ENCODE measurements at regions not wholly inside any gene's neighbourhood (a gene's known extent, or its start where the extent isn't known, plus 50 kb on each side); places are given as distances from the start of the nearest gene placed in this dataset.

DNA sequence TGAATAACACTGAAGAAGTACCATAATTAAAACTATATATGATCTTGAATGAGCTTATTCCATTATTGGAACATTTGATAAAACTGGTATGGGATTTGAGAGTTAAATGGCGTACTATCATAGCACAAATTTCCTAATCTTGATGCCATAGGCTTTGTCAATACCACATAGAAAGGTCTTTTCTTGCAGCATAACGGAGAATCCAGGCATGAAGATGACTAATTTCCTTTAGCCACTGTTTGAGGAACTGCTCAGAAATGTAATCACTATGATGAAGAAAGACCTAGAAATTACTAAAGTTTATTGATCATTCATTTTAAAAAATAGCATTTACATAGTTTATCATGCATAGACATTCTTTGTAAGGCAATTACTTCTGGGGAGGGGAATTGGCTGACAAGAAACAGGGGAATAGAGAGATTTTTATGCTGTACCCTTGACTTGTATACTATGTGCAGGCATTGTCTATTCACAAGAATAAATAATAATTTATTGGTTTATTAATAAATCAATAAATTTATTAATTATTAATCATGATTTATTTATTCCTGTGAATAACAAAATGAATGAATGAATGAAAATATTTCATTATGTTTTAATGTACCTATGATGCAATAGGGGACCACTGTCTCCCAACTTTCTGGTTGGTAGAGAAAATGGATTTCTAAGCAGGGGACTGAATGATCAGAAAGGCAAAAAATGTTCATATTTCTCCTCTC is 2676.6 kb downstream of the PCDH9 start:
- POLR2A ChIA-PET, result no interaction called here
- no peak for DNase-seq (ENCODE audit: extremely low spot score)
- CTCF ChIA-PET, result no interaction called here
- TF ChIP-seq CTBP1 (IDR thresholded peaks at IDR 0.05; ENCODE audit: borderline replicate concordance) (no peak), FOXM1 (IDR thresholded peaks at IDR 0.05; ENCODE audit: borderline replicate concordance) (no peak), TARDBP (IDR thresholded peaks at IDR 0.05) (no peak), NFRKB (IDR thresholded peaks at IDR 0.05) (no peak), ZNF384 (IDR thresholded peaks at IDR 0.05) (no peak), SP1 (IDR thresholded peaks at IDR 0.05) (no peak), ELF4 (IDR thresholded peaks at IDR 0.05) (no peak), ARNT (IDR thresholded peaks at IDR 0.05) (no peak), FOXK2 (IDR thresholded peaks at IDR 0.05) (no peak), LEF1 (IDR thresholded peaks at IDR 0.05; ENCODE audit: borderline replicate concordance) (no peak), HDGF (IDR thresholded peaks at IDR 0.05; ENCODE audit: borderline replicate concordance) (no peak), SUZ12 (IDR thresholded peaks at IDR 0.05) (no peak)
- TF ChIP-seq, protein P1, sequence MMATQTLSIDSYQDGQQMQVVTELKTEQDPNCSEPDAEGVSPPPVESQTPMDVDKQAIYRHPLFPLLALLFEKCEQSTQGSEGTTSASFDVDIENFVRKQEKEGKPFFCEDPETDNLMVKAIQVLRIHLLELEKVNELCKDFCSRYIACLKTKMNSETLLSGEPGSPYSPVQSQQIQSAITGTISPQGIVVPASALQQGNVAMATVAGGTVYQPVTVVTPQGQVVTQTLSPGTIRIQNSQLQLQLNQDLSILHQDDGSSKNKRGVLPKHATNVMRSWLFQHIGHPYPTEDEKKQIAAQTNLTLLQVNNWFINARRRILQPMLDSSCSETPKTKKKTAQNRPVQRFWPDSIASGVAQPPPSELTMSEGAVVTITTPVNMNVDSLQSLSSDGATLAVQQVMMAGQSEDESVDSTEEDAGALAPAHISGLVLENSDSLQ (IDR thresholded peaks at IDR 0.05), result no peak

DNA sequence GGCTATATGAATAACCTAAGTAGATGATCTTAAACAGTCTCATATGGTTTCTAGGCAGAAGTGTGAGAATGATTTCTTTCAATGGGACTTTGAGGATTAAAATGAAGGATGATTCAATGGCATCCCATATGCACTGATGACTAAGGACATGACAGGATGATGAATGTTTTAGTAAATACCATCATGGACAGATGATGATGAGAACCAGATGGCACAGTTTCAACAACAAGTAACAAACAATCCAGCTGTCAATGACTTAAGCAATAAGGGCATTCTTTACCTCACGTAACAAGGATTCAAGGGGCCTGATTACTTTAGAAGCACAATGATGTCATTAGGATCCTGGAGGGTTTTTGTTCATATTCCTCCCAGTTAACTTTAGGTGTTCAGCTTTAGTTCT is 2678.4 kb downstream of the PCDH9 start:
- DNase-seq (ENCODE audit: extremely low spot score), result no peak
- ChIA-PET CTCF (no interaction called here), POLR2A (no interaction called here)
- TF ChIP-seq, protein P1 (IDR thresholded peaks at IDR 0.05), result peak; percentile 60
- no peak for TF ChIP-seq HDGF (IDR thresholded peaks at IDR 0.05; ENCODE audit: borderline replicate concordance)

DNA sequence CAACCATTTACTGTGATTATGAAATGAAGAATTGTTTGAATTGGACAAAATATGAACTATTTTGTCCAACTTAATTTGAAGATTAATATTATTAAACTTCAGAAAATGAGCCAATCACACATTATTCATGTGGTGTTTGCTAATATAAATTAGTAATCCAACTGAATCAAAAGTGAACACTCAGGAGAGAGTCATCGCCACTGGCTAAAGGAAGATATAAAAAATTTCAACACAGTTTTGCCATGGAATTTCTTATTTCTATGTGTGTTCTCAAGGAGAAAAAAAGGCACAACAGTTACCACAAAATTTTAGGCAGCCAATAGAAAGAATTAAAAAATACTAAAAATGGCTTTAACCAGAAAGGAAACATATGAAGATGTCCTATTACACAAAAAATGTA is 2683.8 kb downstream of the PCDH9 start:
- no peak for TF ChIP-seq FOXK2 (IDR thresholded peaks at IDR 0.05)
- TF ChIP-seq ZNF384 (IDR thresholded peaks at IDR 0.05), result no peak
- TF ChIP-seq BHLHE40 (IDR thresholded peaks at IDR 0.05; ENCODE audit: borderline replicate concordance), result no peak
- no peak for TF ChIP-seq FOXM1 (IDR thresholded peaks at IDR 0.05; ENCODE audit: borderline replicate concordance)
- no peak for TF ChIP-seq HDGF (IDR thresholded peaks at IDR 0.05; ENCODE audit: borderline replicate concordance)
- TF ChIP-seq L3MBTL2 (conservative IDR thresholded peaks at IDR 0.05), result no peak
- TF ChIP-seq CTBP1 (IDR thresholded peaks at IDR 0.05; ENCODE audit: borderline replicate concordance), result no peak
- no peak for TF ChIP-seq SUZ12 (IDR thresholded peaks at IDR 0.05)
- no peak for DNase-seq (ENCODE audit: extremely low spot score)
- ChIA-PET POLR2A (no interaction called here), CTCF (no interaction called here)

DNA sequence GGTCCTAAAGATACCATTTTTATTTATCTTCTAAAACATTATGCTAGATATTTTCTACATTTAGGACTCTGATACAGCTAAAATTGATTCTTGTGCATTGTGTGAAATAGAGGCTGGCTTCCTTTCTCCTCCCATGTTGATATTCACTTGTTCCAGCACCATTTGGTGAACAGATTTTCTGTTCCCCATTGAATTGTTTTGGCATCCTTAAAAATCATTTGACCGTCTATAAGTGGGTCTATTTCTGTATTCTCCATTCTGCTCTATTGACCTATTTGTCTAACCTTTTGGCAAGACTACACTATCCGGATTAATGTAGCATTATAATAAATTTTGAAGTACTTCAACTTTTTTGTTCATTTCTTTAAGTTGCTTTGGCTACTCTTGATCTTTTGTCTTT is 2689.2 kb downstream of the PCDH9 start:
- POLR2A ChIA-PET, result no interaction called here
- TF ChIP-seq LEF1 (IDR thresholded peaks at IDR 0.05; ENCODE audit: borderline replicate concordance) (no peak), ZNF384 (IDR thresholded peaks at IDR 0.05) (no peak), BHLHE40 (IDR thresholded peaks at IDR 0.05; ENCODE audit: borderline replicate concordance) (no peak), HDGF (IDR thresholded peaks at IDR 0.05; ENCODE audit: borderline replicate concordance) (no peak), FOXA1 (IDR thresholded peaks at IDR 0.05) (no peak), ARNT (IDR thresholded peaks at IDR 0.05) (no peak), L3MBTL2 (conservative IDR thresholded peaks at IDR 0.05) (no peak), FOXK2 (IDR thresholded peaks at IDR 0.05) (no peak), CTBP1 (IDR thresholded peaks at IDR 0.05; ENCODE audit: borderline replicate concordance) (no peak), SUZ12 (IDR thresholded peaks at IDR 0.05) (no peak), TARDBP (IDR thresholded peaks at IDR 0.05) (no peak), NFRKB (IDR thresholded peaks at IDR 0.05) (no peak), ELF4 (IDR thresholded peaks at IDR 0.05) (no peak)
- DNase-seq (ENCODE audit: extremely low spot score), result no peak
- CTCF ChIA-PET, result no interaction called here

DNA sequence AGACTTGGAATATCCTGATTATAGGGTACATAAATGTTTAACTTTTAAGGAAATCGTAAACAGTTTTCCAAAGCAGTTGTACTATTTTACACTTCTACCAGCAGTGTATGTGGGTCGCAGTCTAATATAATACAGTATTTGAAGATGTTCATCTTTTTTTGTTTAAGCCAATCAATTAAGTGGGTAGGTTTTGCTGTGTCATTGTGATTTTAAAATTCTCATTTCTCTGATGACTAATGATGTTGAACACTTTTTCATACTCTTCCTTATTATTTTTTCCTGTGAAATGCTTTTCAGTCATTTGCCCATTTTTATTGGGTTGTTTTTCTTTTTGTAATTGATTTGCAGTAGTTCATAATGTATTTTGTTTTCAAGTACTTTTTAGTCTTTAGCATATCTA is 2689.7 kb downstream of the PCDH9 start:
- TF ChIP-seq HDGF (IDR thresholded peaks at IDR 0.05; ENCODE audit: borderline replicate concordance), result no peak
- TF ChIP-seq FOXM1 (IDR thresholded peaks at IDR 0.05; ENCODE audit: borderline replicate concordance), result no peak
- no peak for TF ChIP-seq ARNT (IDR thresholded peaks at IDR 0.05)
- 0 out of 2 replicates have a peak, but pooled peaks have one; percentile 16 for TF ChIP-seq TARDBP (IDR thresholded peaks at IDR 0.05)
- TF ChIP-seq SUZ12 (IDR thresholded peaks at IDR 0.05), result no peak
- TF ChIP-seq ZNF384 (IDR thresholded peaks at IDR 0.05), result no peak
- TF ChIP-seq FOXK2 (IDR thresholded peaks at IDR 0.05), result no peak
- no peak for TF ChIP-seq LEF1 (IDR thresholded peaks at IDR 0.05; ENCODE audit: borderline replicate concordance)
- CTCF ChIA-PET, result no interaction called here
- no peak for DNase-seq (ENCODE audit: extremely low spot score)
- POLR2A ChIA-PET, result no interaction called here

DNA sequence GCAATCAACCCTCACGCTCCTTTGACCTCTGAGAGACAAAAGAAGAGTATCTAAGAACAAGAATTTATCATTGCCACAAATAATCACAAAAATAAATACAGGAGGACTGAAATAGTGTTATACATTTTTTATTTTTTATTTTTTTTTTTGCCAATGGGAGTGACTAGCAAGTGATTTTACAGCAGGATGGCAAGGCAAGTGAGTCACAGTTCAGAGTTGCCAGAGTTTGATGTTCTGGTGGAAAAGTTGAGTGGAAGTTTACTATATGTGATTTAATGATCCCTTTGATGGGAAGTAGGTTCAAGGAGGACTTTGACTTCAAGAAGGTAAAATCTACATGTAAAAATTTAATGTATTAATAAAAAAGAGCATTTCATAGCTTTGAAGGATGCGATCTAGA is 2691.4 kb downstream of the PCDH9 start:
- DNase-seq (ENCODE audit: extremely low spot score), result no peak
- TF ChIP-seq FOXA1 (IDR thresholded peaks at IDR 0.05) (no peak), HDGF (IDR thresholded peaks at IDR 0.05; ENCODE audit: borderline replicate concordance) (no peak), BHLHE40 (IDR thresholded peaks at IDR 0.05; ENCODE audit: borderline replicate concordance) (no peak), L3MBTL2 (conservative IDR thresholded peaks at IDR 0.05) (no peak), LEF1 (IDR thresholded peaks at IDR 0.05; ENCODE audit: borderline replicate concordance) (no peak), NFRKB (IDR thresholded peaks at IDR 0.05) (no peak), TARDBP (IDR thresholded peaks at IDR 0.05) (no peak), SP1 (IDR thresholded peaks at IDR 0.05) (no peak), ARNT (IDR thresholded peaks at IDR 0.05) (no peak), ZNF384 (IDR thresholded peaks at IDR 0.05) (no peak), FOXM1 (IDR thresholded peaks at IDR 0.05; ENCODE audit: borderline replicate concordance) (no peak), SUZ12 (IDR thresholded peaks at IDR 0.05) (no peak), ELF4 (IDR thresholded peaks at IDR 0.05) (no peak)
- TF ChIP-seq, protein P1 (IDR thresholded peaks at IDR 0.05), result no peak
- CTCF ChIA-PET, result no interaction called here
- POLR2A ChIA-PET, result no interaction called here

Data from HEK293T (cell line).